GM19397 (cell line): ENCODE measurements at regions not wholly inside any gene's neighbourhood (a gene's known extent, or its start where the extent isn't known, plus 50 kb on each side); places are given as distances from the start of the nearest gene placed in this dataset.
"Not testable (repeated sequence)": the region's sequence is repeated elsewhere in the genome, so short reads cannot be mapped to it uniquely, and the experiment has no call there.

Experiments used
- ATAC-seq: cut with Tn5 transposase; IDR thresholded peaks from one replicate; pipeline ENCODE4 v1.9.1; 2021; ENCODE audit warnings: mild to moderate bottlenecking, moderate library complexity; ENCODE audit not compliant: unreplicated experiment

DNA sequence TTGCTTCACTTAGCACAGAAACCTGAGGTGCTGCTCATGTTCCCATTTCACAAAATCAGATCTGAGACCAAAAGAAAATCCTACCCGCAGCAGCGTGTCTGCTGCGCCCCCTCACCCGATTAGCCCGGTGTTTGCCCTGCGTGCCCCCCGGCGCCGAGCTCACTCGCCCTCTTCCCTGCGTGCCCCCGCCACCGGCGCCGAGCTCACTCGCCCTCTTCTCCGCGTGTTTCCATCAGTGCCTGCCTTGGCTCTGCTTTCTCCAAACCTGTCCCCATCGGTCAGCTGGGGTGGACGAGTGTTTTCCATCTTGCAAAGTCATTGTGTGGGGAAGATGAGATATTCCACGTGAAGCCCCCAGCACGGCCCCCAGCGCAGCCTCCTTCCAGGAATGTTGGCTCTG, 225.3 kb upstream of the PITRM1 start:
- ATAC-seq = no peak

DNA sequence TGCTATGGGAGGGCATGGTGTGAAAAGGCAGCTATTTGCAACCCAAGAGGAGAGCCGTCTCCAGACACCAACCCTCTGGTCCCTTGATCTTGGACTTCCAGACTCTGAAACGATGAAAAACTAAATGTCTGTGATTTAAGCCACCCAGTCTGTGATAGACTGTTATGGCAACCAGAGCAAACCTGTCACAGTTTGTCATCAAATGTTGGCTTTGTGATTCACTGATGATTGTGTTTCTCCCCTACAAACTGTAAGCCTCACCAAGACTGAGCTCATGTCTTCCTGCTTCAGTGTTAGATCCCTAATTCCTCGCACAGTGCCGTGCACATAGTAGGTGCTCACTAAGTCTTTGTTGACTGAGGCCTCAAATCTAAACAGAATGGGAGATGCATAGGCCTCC, 224.6 kb upstream of the PITRM1 start:
- no peak for ATAC-seq

DNA sequence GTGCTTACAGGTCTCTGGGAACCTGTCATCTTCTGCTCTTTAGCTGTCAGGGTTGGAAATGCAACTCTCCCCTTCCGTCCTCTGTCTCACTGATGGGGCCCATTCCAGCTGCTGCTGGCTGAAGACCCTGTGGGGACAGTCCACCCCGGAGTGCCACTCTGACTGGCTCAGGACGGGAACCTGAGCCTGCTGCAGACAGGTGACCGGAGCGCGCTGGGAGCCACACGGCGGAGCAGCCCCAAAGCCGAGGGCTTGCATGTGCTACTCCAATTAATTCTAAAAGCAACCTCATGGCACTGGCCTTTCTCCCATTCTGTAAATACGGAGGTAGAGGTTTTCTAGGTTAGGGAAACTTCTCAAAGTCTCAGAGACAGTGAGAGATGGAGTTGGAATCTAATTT, 223.5 kb upstream of the PITRM1 start:
- ATAC-seq = no peak

DNA sequence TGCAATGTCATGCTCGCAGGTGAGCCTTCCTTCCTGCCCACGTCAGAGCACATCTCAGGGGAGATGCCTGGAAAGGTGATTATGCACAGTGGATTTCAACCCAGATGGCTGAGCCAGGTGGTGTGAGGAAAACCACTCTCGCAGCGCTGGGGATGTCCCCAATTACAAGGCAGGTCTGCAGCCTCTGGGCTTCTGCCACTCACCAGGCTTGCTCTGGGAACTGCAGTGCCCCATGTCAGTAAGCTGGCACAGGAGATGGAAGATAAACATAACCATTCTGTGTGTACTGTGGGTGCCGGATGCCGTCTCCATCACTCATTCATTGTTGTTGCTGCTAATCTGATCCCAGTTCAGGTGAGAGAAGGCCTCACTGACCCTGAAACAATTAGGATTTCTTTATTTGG, 222.9 kb upstream of the PITRM1 start:
- ATAC-seq = no peak

DNA sequence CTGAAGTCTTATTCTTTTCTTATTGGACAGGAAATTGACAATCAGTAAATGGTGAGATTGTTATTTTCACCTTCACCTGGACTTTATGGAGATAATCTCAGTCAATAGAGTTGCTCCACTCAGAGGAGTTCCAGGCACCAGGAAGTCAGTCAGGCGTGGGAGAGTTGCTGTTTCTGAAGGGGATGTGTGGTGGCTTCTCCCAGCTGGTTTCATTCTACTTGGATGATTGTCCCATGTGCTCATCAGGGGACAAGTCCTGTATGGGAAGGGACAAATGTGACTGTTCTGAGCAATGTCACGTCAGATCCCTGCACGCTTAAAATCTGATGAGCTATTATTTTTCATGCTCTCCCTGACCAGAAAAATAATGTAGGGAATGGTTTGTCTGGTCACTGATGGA, 222.5 kb upstream of the PITRM1 start:
- ATAC-seq = no peak

DNA sequence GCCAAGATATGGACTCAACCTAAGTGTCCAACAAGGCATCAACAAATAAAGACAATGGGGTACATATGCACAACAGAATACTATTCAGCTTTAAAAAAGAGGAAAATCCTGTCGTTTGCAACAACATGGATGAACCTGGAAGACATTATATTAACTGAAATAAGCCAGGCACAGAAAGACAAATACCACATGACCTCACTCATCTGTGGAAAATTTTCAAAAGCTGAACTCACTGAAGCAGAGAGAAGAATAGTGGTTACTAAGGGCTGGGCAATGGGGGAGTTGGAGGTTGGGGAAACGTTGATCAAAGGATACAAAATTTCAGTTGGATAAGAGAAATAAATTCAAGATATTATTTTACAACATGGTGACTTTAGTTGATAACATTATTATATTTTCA, 221.4 kb upstream of the PITRM1 start:
- ATAC-seq = no peak

DNA sequence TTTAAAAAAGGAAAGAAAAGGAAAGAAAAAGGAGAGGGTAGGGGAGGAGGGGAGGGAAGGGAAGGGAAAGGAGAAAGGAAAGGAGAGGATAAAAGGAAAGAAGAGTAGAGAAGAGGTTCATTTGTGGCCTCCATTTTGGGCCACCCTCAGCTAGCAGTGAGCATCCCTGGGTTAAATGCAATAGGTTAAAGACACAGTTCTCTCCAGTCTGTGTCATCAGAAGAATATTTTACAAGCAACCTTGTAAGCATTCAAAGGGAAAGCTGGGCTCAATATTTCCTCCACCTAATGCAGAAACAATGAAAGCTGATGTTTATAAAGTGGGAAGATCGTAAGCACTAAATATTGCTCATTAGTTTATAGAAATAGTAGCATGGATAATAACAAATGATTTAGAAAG, 219.1 kb upstream of the PITRM1 start:
- no peak for ATAC-seq

DNA sequence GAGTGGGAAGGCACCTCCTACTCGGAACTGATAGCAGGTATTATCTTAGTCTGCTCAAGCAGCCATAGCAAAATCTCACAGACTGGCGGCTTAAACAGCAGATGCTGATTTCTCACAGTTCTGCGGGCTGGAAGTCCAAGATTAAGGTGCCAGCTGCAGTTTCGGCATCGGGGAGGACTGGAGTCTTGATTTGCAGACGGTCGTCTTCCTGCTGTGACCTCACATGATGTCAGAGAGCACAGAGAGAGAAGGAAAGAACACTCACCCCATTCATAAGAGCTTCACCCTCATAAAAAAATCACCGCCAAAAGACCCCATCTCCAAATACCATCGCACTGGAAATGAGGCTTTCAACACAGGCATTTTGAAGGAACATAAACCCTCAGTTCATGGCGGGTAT, 216.5 kb upstream of the PITRM1 start:
- ATAC-seq = no peak

DNA sequence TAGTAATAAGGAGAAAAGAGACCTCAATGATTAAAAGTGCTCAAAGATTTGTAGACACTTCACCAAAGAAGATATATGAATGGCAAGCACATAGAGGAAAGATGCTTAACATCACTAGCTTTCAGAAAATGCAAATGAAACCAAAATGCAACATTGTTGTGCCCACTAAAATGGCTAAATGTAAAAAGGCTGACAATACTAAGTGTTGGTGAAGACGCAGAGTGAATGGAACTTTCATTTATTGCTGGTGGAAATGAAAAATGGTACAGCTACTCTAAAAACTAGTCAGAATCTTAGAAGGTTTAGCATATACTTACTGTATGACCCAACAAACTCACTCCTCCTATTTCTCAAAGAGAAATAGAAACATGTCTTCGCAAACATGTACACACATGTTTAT, 212.9 kb upstream of the PITRM1 start:
- ATAC-seq = no peak

DNA sequence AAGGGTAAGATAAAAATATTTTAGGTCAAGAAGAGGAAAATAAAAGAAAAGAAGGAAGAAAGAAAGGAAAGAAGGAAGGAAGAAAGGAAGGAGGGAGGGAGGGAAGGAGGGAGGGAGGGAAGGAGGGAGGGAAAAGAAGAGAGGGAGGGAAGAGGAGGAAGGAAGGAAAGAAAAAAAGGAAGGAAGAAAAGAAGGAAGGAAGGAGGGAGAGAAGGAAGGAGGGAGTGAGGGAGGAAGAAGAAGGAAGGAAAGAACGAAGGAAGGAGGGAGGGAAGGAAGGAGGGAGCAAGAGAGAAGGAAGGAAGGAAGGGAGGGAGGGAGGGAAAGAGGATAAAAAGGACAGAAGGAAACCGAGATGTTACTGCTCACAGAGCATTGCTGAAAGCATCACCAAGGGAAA, 209.5 kb upstream of the PITRM1 start:
- no peak for ATAC-seq

DNA sequence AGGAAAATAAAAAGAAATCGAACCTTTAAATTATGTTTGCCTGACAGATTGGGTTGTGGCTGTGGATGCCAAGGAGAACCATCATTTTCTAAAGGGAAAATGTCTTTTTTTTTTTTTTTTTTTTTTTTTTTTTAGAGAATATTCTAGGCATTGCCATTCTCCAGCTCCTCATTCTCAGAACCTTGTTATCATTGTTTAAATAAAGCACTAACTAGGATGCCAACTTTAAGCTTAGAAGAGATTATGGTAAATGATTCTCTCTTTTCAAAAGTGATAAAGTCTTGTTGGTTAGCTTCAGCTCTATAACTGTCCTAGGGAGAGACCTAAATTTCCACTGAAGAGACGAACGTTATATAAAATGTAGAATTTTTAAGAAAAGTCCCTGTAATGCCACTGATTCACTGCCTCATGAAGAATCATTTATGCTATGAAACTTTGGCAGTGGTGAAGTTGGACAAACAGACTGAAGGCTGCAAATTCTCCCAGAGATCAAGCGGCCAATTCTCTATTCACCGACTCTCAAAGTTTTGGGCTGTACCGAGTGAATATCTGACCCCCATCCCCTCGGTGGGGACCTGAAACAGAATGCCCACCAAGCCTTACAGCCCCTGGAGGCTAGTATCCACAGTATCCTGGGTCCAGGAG, 207.9 kb upstream of the PITRM1 start:
- ATAC-seq = no peak

DNA sequence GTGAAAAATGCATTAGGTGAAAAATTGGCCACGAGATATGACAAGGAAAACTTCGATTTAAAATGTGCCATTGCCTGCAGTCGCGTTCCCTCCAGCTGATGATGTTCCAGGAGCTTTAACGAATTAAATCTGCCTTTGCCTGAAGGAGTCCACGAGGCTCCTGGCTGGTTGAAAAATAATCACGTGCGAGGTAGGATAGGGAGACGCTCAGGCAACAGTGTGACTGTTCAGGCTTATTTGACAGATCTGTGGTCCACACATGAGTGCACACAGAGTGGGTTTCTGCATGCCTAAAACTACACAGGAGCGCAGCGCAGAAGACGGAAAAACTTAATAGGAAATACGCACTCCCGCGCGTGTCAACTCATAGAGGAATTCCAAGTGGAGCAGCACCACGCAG, 204.0 kb upstream of the PITRM1 start:
- ATAC-seq = no peak

DNA sequence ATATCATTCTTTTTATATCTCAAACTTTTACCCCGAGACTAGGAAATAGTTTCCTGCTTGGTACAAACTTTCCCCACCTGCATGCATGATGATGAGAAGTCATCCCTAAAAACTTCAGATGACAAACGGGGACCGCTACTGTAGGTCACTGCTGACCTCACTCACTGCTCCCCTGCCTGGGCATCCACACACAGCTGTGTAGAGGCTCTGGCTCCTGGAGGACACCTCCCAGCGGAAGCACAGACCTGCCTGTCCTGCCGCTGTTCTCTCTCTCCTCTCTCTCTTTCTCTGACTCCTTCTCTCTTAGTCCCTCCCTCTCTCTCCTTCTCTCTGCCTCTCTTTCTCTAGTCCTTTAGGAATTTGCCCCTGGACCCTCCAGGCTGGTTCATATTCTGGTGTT, 202.9 kb upstream of the PITRM1 start:
- ATAC-seq = no peak

DNA sequence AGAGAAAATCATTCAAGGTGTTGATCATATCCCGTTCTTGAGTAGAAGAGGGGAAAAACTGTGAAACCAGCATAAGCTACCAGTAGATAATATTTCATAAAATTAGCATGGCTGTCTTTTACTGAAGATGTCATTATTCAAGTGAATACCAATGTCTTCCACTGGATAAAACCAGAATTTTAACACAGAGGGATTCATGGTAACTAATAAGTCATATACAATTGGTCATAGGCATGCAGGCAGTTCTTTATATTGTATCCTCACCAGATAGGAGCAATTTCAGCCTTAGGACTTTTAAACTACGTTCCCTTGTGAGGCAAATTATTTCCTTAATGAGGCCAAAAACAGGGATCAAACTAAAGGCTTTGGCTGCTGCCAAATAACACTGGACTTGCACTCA, 202.3 kb upstream of the PITRM1 start:
- no peak for ATAC-seq

DNA sequence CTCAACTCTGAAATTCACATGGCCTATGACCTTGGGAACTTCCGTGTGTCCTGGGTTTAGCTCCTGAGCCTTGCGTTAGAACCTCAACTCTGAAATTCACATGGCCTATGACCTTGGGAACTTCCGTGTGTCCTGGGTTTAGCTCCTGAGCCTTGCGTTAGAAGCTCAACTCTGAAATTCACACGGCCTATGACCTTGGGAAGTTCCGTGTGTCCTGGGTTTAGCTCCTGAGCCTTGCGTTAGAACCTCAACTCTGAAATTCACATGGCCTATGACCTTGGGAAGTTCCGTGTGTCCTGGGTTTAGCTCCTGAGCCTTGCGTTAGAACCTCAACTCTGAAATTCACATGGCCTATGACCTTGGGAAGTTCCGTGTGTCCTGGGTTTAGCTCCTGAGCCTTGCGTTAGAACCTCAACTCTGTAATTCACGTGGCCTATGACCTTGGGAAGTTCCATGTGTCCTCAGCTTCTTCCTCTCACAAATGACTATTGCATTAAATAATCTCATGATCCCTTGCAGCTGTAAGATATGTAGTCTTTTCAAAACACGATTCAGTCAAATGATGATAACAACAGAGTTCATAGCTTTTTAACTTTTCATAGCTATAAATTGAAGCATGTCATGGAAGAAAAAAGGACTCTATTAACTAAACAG, 200.9 kb upstream of the PITRM1 start:
- ATAC-seq = not testable (repeated sequence)

DNA sequence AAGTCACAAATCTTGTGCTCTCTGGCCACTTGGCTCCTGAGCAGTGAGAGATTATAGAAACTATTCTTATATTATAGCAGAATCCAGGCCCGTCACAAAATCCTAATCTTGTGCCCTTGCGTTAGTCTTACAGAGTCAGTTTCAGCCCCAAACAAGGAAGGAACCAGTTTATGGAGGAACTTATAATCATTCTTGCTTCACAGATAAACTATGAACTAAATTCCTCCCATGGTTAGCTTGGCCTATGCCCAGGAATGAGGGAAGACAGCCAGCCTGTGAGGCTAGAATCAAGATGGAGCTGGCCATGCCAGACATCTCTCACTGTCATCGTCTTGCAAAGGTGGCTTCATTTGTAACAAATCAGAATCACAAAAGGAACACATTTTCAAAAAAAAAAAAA, 199.7 kb upstream of the PITRM1 start:
- ATAC-seq = no peak

DNA sequence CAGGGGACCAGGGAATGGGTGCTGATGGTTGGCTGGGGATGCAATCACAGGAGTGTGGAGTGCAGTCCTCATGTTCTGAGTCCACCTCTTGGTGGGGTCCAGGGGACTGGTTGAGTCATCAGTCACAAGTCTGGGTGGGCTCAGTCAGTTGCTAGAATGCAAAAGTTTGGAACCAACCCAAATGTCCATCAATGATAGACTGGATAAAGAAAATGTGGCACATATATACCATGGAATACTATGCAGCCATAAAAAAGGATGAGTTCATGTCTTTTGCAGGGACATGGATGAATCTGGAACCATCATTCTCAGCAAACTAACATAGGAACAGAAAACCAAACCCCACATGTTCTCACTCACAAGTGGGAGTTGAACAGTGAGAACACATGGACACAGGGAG, 199.0 kb upstream of the PITRM1 start:
- not testable (repeated sequence) for ATAC-seq

DNA sequence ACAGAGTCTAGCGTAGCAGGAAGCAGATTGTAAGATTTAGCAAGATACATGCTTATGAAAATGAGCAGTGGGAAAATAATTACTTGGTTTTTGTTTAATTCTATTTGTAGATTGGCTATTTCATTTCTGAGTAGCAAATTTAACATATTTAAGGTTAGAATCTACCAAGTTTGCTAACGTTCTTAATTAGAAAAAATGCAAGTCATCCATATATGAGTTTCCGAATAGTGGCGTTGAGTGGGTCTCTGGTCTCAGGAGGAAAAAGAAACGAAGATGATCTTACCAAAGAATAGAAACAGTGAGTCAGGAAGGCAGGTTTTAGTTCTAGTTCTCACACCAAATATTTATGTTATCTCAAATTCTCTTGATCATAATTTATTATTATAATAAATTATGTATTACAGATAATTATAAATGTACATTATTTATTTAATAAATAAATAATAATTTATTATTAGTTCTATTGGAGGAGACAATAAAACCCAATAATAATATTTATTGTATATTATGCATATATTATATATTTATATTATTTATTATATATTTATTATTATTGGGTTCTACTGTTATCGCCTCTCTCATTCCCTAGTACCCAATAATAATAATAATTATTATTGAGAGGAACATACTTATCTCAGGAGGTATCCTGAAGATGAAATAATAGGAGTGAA, 194.3 kb upstream of the PITRM1 start:
- no peak for ATAC-seq

DNA sequence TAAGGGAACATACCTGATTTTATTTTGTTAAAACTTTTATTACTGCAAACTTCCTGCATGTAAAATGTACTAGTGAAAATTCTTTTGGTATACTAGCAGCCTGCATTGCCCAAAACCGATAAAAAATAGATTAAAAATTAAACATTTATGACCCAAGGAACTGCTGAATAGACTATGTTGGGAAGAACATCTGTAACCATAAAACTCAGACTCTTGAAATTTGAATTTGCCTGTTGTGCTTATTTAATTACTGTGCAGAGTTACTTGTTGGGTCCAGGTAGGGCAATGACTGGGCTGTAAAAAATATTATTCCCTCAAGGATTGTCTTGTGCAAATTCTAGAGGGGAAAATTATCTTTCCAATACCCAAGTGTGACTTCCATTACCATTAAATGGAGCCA, 193.5 kb upstream of the PITRM1 start:
- no peak for ATAC-seq

DNA sequence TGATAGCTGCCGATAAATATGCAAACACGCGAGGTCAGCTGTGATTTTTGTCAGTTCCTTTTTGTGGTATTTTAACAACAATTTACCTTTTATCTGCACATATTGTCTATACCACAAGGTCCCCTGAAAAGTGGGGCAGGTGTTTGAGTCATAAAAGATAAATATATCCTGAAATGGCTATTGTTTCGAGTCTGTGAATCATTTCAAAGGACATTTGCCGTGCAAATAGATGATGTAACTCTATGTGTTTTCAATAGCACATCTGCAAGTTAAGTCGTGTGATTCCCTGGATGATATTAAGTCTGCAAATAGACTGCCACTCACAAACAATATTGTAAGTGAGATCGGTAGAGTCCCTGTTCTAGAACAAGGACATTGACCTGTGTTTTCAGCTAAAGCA, 193.0 kb upstream of the PITRM1 start:
- ATAC-seq = no peak

DNA sequence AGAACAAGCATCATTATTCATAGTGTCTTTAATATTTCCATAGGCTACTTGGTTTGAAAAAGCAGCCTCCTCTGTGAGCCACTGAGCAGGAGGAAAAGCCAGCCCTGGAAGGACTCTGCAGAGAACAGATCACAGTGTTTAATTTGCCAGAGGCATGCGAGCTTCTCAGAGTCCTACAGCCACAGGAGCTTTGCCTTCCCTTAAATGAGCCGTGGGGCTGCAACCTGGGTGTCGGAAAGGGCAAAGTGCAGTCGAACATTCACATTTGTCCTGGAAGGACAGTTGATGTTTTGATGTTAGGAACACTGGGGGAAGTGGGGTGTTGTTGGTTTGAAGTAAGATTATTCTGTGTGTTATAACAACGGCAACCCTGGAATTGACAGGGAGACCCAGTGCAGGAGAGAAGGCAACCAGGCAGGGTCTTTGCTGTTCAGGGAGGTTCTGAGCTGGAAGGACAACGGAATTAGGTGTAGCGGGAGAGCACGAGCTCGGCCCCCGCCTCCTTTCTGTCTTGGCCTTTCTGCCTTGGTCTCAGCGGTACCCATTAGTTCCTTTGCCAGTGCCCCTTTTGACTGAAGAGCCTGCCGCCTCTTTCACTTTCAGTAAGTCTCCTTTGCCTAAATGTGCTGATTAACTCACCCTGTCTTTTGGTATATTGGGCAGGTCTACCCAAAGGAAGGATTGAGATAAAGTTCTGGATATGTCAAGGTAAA, 192.3 kb upstream of the PITRM1 start:
- no peak for ATAC-seq
